ENCODE measurements at regions not wholly inside any gene's neighbourhood (a gene's known extent, or its start where the extent isn't known, plus 50 kb on each side); places are given as distances from the start of the nearest gene placed in this dataset.

- TF ChIP-seq, protein P1, sequence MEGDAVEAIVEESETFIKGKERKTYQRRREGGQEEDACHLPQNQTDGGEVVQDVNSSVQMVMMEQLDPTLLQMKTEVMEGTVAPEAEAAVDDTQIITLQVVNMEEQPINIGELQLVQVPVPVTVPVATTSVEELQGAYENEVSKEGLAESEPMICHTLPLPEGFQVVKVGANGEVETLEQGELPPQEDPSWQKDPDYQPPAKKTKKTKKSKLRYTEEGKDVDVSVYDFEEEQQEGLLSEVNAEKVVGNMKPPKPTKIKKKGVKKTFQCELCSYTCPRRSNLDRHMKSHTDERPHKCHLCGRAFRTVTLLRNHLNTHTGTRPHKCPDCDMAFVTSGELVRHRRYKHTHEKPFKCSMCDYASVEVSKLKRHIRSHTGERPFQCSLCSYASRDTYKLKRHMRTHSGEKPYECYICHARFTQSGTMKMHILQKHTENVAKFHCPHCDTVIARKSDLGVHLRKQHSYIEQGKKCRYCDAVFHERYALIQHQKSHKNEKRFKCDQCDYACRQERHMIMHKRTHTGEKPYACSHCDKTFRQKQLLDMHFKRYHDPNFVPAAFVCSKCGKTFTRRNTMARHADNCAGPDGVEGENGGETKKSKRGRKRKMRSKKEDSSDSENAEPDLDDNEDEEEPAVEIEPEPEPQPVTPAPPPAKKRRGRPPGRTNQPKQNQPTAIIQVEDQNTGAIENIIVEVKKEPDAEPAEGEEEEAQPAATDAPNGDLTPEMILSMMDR (IDR thresholded peaks at IDR 0.05 in 8 of 11, conservative IDR thresholded peaks at IDR 0.05 in 3 of 11), result no peak
- TF ChIP-seq POLR2A (IDR thresholded peaks at IDR 0.05), result no peak
Observed at GRCh38 chr14:56933446-56933845, 123.2 kb upstream of the OTX2 start.

Data from spleen (tissue), 7 donors.